Loucy (cell line): ENCODE measurements at regions not wholly inside any gene's neighbourhood (a gene's known extent, or its start where the extent isn't known, plus 50 kb on each side); places are given as distances from the start of the nearest gene placed in this dataset.

Experiments used
- H2AFZ ChIP-seq: fragments of 200-600 bp; sonication (generic); 2 replicates; pipeline ENCODE4 v1.6.0; 2016; ENCODE audit warnings: antibody characterized with exemption, mild to moderate bottlenecking, low read length, moderate library complexity
- H3F3A ChIP-seq: fragments of 200-600 bp; 2 replicates; pipeline ENCODE4 v1.6.0; 2016; ENCODE audit warnings: antibody characterized with exemption, low read depth, mild to moderate bottlenecking
- H3K27me3 ChIP-seq: fragments of 200-600 bp; sonication (generic); 2 replicates; pipeline ENCODE4 v1.6.1; 2014; ENCODE audit warnings: low read length, mild to moderate bottlenecking; ENCODE audit not compliant: insufficient read depth, poor library complexity, severe bottlenecking
- H3K36me3 ChIP-seq: fragments of 200-600 bp; sonication (generic); 2 replicates; pipeline ENCODE4 v1.6.1; 2016; ENCODE audit warnings: low read length; ENCODE audit not compliant: insufficient read depth
- H3K4me1 ChIP-seq: fragments of 200-600 bp; sonication (generic); 2 replicates; pipeline ENCODE4 v1.5.1; 2014; ENCODE audit warnings: low read length, mild to moderate bottlenecking; ENCODE audit not compliant: insufficient read depth, poor library complexity, severe bottlenecking
- H3K4me2 ChIP-seq: fragments of 200-600 bp; sonication (generic); 2 replicates; pipeline ENCODE4 v1.6.0; 2014; ENCODE audit warnings: antibody characterized with exemption, low read length, low read depth, mild to moderate bottlenecking; ENCODE audit not compliant: poor library complexity, severe bottlenecking
- H3K4me3 ChIP-seq: fragments of 200-600 bp; sonication (generic); 2 replicates; pipeline ENCODE4 v1.5.1; 2014; ENCODE audit warnings: low read length, mild to moderate bottlenecking, mixed read lengths; ENCODE audit not compliant: poor library complexity, severe bottlenecking
- H3K79me2 ChIP-seq: fragments of 200-600 bp; sonication (generic); 2 replicates; pipeline ENCODE4 v1.6.1; 2014; ENCODE audit warnings: low read length; ENCODE audit not compliant: insufficient read depth
- H3K9ac ChIP-seq: fragments of 200-600 bp; sonication (generic); 2 replicates; pipeline ENCODE4 v1.6.0; 2014; ENCODE audit warnings: mild to moderate bottlenecking, low read depth, low read length, moderate library complexity; ENCODE audit not compliant: poor library complexity, severe bottlenecking
- H3K9me2 ChIP-seq: fragments of 200-600 bp; sonication (generic); replicated peaks from 2 replicates; pipeline ENCODE4 v1.6.1; 2016; ENCODE audit warnings: low read depth, low read length, mixed read lengths
- H3K9me3 ChIP-seq: fragments of 200-600 bp; sonication (generic); 2 replicates; pipeline ENCODE4 v1.6.1; 2014; ENCODE audit warnings: mild to moderate bottlenecking, antibody characterized with exemption, low read length, low read depth; ENCODE audit not compliant: insufficient read depth
- H4K20me1 ChIP-seq: fragments of 200-600 bp; sonication (generic); 2 replicates; pipeline ENCODE4 v1.6.0; 2014; ENCODE audit warnings: antibody characterized with exemption, low read length, mild to moderate bottlenecking; ENCODE audit not compliant: insufficient read depth, poor library complexity, severe bottlenecking
- CTCF ChIP-seq: fragments of 200-600 bp; sonication (generic); conservative IDR thresholded peaks from 2 replicates; pipeline ENCODE4 v1.5.1; 2014; ENCODE audit warnings: mild to moderate bottlenecking, antibody characterized with exemption, low read length
- EZH2phosphoT487 ChIP-seq: fragments of 200-600 bp; IDR thresholded peaks from 2 replicates; pipeline ENCODE4 v1.6.1; 2018; ENCODE audit warnings: antibody characterized with exemption, mild to moderate bottlenecking, moderate library complexity, borderline replicate concordance

DNA sequence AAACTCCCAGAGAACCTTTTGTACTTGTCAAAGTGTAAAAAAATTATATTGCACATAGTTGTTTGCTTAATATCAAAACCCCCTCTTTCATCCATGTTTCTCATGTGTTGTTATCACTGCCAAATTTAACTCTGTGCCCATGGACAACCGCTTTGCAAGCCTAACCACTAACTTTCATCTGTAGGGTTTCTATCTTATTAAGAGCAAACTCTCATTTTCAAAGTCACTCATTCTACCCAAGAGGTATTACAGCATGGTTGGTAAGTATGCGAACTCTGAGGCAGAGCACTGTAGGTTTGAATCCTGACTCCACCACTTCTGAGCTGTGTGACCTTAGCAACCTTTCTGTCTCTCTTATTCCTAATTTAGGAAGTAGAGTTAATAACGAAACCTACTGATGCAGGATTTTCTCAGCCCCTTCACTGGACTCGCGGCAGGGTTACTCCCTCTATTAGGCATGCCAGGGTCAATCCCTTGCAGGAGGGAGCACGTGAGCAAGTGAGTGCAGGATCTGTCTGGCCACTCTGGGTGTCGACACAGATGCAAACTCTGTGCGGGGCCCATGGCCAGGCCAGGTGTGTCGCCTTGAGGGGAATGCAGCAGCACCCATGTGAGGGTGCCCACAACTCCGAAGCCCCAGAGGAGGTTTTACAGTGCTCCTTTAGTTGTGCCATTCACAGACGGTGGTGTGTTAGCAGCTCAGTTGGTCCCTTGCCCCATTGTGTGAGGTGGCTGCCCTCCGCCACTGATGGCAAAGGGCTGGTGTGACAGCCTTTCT is 361.5 kb upstream of the ADGRL2 start:
- Histone ChIP-seq H3K9me2 (no peaks in the 10 kb centered on the region), H2AFZ (no peak overlapping the region), H3K79me2 (no peaks in the 10 kb centered on the region)

GRCh38 chr1:81437649-81438048 is 363.1 kb upstream of the ADGRL2 start:
- Histone ChIP-seq H3K79me2 (no peaks in the 10 kb centered on the region), H3F3A (no peaks in the 10 kb centered on the region), H3K36me3 (no peaks in the 10 kb centered on the region), H3K9me2 (no peaks in the 10 kb centered on the region), H4K20me1 (no peaks in the 10 kb centered on the region), H3K4me2 (no peak overlapping the region), H3K9me3 (no peaks in the 10 kb centered on the region; the same call in 1 of the 2 replicates), H3K9ac (no peak overlapping the region), H3K4me1 (no peaks in the 10 kb centered on the region), H3K27me3 (no peaks in the 10 kb centered on the region), H2AFZ (no peak overlapping the region), H3K4me3 (no peak overlapping the region)
- no peak for TF ChIP-seq CTCF
- TF ChIP-seq EZH2phosphoT487: no peak

More for the DNA sequence above, 361.5 kb upstream of the ADGRL2 start:
- no peaks in the 10 kb centered on the region for H4K20me1 ChIP-seq
- no peaks in the 10 kb centered on the region for H3K27me3 ChIP-seq
- H3K4me2 ChIP-seq: no peak overlapping the region
- no peaks in the 10 kb centered on the region for H3K9me3 ChIP-seq
- H3K9ac ChIP-seq: no peak overlapping the region
- no peaks in the 10 kb centered on the region for H3F3A ChIP-seq
- no peaks in the 10 kb centered on the region for H3K36me3 ChIP-seq
- H3K4me1 ChIP-seq: no peaks in the 10 kb centered on the region
- H3K4me3 ChIP-seq: no peak overlapping the region
- TF ChIP-seq EZH2phosphoT487 (no peak), CTCF (no peak)

DNA sequence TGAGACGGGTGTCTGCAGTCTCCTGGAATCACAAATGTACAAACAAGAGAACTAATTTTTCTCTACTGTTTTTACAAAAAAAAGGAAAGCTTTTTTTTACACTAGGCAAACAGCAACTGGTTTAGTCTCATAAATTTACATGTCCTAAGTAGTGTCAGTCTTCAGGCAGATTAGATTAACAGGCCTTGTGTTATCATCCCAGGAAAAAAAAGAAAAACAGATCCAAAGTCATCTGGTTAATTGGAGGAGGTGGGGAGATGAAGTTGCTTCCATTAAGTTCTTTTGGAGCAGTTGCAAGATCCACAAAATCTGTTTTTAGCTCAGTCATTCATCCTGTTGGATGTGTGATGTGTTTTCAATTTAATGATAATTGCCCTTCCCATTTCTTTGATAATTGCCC is 363.5 kb upstream of the ADGRL2 start:
- no peak overlapping the region for H3K4me2 ChIP-seq
- H3K4me3 ChIP-seq: no peak overlapping the region
- no peaks in the 10 kb centered on the region; the same call in 1 of the 2 replicates for H3K9me3 ChIP-seq
- H3K79me2 ChIP-seq: no peaks in the 10 kb centered on the region
- H2AFZ ChIP-seq: no peak overlapping the region
- H4K20me1 ChIP-seq: no peaks in the 10 kb centered on the region
- no peaks in the 10 kb centered on the region for H3K9me2 ChIP-seq
- TF ChIP-seq CTCF (no peak), EZH2phosphoT487 (no peak)
- H3K4me1 ChIP-seq: no peaks in the 10 kb centered on the region
- no peaks in the 10 kb centered on the region for H3K27me3 ChIP-seq
- no peaks in the 10 kb centered on the region for H3F3A ChIP-seq
- H3K36me3 ChIP-seq: no peaks in the 10 kb centered on the region
- no peak overlapping the region for H3K9ac ChIP-seq
